Occipital lobe (tissue), 1 donor: ENCODE measurements at regions not wholly inside any gene's neighbourhood (a gene's known extent, or its start where the extent isn't known, plus 50 kb on each side); places are given as distances from the start of the nearest gene placed in this dataset.
"Not testable (repeated sequence)": the region's sequence is repeated elsewhere in the genome, so short reads cannot be mapped to it uniquely, and the experiment has no call there.

Experiments used
- DNase-seq: peaks from one replicate; lab custom pipeline; 2025; lab: John Stamatoyannopoulos, UW

DNA sequence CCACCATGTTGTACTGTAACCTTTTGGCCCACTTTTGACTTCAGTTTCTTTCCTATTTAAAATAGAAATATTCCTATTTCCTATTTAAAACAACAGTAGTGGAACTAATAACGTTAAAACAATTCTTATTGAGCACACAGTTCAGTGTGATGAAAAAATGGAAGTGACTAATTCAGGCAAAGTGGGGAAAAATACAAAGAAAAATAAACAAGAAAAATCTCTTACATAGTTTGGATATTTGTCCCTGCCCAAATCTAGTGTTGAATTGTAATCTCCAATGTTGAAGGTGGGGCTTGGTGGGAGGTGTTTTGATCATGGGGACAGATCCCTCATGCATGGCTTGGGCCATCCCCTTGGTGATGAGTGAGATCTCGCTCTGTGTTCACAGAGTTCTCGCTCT is 198.1 kb upstream of the CPHXL start:
- no peak for DNase-seq

DNA sequence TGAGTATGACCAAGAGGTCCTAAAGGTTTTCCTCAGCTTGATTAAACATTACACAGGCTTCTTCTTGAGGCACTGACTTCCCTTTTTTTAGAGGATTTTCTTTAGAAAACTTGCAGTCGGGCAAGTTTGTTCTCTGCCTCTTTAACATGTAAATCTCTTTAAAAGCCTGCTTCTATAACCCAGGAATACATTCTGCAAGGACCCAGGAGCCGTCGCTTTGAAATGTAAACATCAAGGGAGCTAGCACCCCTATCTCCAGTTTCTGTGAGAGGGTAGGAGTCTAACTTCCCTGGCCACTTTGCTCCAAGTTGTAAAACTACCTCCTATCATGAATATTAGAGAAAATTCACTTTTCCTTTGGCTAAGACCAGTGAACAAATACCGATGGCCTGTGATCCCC is 201.5 kb upstream of the CPHXL start:
- no peak for DNase-seq

DNA sequence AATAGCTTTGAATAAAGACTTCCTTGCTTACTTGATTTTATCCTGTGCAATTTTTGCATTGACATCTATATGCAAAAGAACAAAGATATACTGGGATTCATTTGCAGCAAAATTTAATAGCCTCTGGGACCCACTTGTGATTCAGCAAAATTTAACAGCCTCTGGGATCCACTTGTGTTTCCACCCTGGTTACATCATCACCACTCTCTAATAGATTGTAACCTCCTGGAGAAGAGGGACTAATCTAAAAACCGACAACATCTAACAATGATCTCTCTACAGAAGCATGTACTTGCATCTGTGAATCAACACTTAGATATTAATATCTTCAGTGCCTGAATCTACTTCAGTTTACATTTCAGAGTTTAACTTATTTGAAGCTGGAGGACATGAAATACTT is 202.0 kb upstream of the CPHXL start:
- DNase-seq: no peak

DNA sequence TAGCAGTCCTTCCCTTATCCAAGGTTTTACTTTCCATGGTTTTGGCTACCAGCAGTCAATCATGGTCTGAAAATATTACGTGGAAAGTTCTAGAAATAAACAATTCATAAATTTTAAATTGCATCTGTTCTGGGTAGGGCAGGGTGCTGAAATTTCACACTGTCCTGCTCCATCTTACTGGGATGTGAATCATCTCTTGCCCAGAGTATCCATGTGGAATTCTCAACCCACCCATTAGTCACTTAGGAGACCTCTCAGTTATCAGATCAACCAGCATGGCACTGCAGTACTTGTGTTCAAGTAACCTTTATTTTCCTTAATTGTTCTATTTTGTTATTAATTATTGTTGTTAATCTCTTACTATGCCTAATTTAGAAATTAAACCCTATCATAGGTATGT is 202.8 kb upstream of the CPHXL start:
- DNase-seq: no peak

DNA sequence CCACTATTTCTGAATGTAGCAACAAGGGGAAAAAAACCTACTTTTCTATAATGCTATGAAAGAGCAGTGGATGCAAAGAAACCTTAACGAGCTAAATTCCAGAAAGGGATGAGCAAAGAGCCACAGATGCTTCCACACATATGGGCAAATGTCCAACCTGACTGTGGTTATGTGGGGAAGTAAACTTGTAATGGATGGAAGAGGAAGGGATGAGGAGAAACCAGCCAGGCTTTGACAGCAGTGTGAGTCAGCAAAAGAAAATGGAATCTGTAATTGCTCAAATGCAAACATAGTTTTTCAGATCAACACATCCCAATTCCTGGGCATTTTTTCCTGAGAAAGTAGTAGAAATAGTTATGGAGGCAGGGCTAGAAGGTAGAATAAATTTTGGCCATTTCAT is 204.8 kb upstream of the CPHXL start:
- DNase-seq: no peak

DNA sequence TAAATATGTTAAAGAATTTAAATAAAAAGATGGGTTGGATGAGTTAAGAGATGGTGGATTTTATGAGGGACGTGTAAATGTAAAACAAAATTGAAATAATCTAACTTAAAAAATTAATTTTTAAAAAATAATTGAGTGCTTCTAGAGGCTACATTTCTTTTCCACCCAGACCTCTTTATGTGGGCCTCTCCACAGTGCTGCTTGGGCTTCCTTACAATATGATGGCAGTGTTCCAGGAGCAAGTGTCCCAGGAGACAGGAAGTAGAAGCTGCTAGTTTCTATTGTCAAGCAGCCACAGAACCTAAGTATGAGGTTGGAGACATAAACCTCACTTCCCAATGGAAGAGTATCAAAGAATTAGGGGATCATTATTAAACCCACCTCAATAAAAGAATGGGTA is 205.7 kb upstream of the CPHXL start:
- no peak for DNase-seq

DNA sequence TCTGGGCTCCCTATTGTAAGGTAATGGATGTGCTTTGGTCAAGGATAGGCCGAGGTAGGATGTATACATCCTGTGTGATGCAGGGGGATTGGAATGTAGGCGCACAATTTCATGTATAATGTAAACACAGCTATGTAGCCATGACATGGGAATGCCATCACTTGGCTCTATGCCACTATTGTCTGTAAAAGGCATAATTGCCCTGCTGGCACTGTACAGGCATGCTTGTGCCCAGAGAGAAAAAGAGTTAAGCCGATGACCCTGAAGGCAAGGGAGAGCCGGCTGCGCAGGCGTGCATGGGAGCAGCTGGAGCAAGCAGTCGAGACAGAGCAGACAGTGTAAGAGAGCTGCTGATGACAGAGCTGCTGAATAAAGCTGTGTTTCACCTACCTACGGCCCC is 212.5 kb upstream of the CPHXL start:
- no peak for DNase-seq

DNA sequence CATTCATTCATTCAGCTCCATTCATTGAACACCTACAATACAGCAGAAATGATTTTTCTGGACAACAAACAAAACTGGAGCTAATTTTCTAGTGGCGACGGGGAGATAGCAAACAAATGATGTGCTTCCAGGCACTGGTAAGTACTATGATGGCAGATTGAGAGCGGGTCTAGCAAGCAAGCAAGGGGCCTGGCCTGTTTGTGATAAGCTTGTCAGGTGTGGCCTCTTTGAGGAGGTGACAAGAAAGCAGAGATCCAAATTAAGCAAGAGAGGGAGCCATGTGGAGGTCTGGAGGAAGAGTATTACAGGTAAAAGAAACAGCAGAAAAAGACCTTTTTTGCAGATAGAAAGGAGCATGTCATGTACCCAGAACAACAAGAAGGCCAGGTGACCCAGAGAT is 216.1 kb upstream of the CPHXL start:
- DNase-seq: no peak

DNA sequence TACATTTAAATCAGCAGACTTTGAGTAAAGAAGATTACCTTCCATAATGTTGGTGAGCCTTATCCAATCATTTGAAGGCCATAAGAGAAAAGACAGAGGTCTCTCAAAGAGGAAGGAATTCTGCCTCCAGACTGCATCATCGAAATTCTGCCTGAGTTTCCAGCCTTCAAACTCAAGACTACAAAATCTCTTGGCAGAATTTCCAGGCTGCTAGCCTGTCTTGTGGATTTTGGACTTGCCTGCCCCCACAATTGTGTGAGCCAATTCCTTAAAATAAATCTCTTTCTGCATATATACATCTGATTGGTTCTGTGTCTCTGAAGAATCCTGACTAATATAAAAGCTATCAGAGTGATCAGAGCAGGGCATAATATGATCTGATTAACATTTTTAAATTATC is 216.6 kb upstream of the CPHXL start:
- DNase-seq: no peak

DNA sequence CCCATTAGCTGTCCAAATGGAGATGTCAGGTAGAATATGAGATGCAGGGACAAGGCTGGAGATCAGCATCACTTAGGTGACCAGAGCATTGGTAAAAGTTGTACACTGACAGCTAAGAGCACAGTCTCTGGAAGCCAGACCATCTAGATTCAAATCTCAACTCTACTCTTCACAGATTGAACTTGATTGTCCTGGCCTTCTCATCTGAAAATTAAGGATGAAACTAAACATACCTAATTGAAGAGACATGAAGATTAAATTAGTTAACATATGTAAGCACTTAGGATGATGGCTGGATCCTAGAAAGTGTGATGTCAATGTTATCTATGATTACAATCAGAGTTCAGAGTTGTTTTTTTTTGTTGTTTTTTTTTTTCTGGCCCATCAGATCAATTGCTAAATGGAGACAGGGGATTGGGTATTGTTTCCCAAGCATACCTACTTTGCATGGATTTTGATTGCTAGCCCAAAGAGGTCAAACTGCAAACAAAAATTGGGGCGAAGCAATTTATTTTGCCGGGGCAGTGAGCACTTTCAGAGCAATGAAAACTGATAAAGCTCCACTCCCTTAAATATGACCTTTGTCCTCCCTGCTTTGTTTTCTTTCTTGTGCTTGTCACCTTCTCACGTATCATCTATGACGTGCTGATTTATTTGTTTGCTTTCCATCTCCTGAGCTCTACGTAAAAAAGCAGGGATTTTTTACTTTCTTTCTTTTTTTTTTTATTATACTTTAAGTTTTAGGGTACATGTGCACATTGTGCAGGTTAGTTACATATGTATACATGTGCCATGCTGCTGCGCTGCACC is 217.6 kb upstream of the CPHXL start:
- no peak for DNase-seq

DNA sequence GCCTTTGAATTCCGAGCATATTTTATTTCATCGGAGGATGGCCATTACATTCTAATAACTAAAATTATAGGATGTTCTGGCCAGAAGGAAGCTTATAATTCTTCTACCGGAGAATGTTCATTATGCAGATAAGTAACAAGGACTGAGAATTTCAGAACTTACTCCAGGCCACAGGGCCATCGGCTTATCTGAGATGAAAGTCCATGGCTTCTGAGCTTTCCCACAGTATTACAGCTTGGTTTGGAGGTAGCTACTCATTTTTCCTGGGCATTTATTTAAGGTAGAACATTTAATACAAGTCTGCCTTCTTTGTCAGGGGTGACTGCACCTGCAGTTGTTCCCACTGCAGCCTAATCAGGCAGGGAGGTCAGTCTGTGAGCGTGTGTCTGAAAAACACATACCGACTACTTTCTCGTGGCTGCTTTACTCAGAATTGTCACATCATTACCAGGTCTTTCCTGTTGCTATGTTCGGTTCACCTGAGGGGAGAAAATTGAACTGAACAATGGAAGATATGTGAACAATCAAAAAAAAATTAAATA is 219.7 kb upstream of the CPHXL start:
- DNase-seq: no peak

DNA sequence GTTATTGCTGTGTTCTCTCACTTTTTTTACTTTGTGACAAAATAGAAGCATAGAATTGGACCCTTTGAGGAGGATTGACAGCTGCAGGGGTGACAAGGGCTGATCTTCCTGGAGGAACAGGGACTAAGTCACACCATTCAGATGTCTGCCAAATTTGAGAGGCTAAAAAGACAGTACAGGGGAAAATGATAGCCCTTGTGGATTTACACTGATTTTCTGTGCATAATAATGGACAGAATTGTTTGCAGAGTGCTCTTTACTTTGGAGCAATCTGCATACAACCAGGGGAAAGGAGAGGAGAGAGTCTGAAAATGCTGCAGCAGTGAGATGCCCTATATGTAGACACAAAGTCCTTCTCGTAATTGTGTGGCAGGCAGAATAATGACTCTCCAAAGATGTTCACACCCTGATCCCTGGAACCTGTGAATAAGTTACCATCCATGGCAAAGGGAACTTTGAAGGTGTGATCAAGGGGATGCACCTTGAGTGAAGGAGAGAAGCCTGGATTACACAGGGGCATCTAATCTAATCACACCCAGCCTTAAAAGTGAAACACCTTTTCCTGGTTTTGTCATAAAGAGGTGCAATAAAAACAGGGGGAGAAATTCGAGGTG is 221.4 kb upstream of the CPHXL start:
- no peak for DNase-seq

DNA sequence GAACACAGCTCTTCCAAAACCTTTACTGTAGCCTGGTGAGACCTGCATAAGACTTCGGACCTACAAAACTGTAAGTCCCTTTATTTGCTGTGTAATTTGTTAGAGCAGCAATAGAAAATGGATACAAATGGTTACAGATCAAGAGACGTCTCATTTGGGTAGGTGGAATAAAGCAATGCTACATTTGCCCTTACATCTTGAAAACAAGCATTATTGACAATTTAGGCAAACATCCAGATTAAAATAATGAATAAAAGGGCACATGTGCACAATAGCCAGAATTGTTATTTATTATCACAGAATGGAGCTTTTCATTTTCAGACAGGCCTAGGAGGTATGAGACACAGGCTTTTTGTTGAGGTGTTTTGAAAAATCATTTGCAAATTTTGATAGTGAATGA is 222.2 kb upstream of the CPHXL start:
- DNase-seq: no peak

DNA sequence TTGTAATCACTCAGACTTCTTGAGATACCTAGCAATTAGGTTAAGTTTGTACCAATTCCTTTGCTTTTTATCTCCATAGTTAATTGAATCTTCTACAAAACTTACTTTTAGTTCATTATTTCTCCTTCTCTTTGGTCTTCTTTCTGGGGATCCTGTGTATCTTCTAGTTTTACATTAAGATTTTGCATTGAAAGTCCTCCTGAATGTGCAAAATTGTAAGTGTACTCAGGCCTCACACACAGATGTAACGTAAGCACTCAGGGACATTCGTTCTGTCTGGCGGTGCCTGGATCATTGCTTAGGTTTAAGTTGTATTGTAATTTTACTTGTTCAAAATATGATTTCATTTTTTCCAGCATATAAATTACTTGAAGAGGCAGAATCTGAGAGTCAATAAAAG is 222.6 kb upstream of the CPHXL start:
- no peak for DNase-seq

DNA sequence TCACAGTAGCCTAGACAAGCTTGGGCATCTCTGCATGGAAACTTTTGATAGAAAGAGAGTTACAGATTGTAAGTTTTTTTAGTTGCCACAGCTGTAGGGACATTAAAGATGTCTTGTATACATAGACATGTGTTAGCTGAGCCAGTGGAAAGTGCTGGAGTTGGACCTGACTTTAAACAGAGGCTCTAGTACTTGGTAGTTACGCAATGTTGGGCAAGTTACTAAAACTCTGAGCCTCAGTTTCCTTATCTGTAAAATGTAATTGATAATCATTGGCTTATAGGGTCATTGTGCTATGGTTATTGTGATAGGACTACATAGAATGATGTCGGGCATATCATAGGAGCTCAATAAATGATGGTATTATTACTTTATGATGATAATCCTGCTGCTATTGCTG is 225.8 kb upstream of the CPHXL start:
- no peak for DNase-seq

DNA sequence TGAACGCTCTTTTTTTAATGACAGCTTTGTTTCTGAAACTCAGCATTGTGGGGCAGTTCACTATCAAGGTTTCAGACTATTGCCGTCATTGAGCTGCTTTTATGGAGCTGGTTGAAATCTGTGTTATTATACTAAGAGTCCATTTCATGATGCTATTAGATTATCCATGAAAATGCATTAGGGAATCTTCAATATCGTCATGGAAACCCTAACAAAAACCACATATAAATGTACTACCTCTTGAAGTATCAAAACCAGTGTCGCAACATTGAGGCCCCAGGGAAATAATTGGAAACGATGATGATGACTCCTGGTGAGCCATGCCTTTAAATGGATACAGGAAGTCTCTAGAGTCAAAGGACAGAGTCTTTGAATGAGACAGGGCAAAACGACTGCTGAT is 231.6 kb upstream of the CPHXL start:
- no peak for DNase-seq

DNA sequence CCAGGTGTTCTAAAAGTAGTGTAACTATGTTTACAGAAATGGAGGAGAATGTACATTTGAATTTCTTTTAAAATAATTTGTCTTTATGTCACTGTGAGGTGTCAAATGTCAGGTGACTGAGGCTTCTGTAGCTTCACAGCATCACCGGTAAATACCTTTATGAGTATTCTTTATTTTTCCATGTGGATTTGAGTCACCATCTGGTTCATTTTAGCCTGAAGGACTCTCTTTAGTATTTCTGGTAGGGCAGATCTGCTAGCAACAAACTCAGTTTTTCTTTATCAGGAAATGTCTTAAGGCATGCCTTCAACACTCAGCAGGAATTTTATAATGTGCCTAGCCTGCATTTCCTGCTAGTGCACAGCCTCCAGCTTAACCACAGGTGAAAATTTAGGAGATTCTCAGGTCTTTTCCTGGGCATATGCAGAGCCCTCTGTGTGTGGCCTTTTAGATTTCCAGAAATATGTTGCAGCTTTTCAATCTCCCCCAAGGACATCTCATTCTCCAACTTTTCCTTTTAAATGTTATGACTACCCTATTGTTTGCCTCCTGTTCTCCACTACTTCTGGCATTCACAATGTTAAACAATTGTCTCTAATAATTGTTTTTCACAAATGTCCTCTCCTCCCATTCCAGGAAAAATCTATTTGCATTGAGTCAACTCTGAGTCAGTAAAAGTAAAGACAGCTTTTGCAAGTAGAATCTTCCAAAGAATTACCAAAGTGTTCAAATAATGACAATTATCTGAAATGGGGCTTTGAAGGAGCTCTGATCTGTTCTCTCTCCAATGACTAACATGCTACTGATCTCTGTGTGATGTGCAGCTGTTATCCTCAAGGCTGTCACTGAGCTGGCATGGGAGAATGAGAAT is 239.4 kb upstream of the CPHXL start:
- no peak for DNase-seq

DNA sequence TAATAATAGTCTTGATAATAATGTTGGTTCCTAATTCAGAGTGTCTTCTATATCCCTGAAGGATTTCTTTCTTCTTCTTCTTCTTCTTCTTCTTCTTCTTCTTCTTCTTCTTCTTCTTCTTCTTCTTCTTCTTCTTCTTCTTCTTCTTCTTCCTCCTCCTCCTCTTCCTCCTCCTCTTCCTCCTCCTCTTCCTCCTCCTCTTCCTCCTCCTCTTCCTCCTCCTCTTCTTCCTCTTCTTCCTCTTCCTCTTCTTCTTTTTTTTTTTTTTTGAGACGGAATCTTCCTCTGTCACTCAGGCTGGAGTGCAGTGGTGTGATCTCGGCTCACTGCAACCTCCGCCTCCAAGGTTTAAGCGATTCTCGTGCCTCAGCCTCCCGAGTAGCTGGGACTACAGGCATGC is 242.8 kb upstream of the CPHXL start:
- not testable (repeated sequence) for DNase-seq

DNA sequence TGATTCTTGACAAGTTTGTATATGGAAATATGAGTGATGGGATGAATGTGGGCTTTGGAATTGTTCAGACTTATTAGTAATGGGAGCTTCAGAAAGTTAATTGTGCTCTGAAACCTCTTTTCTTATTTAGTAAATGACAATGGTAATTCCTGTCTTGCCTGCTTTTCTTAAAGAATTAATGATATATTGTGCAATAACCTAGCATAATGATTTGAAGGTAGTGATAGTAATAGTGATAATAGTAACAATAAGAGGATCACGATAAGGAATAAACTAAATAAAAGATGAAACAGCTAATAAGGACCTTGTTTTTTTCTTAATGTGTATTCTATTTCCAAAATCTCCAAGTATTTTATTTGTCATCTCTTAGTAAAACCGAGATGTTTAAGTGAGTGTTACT is 245.0 kb upstream of the CPHXL start:
- no peak for DNase-seq

DNA sequence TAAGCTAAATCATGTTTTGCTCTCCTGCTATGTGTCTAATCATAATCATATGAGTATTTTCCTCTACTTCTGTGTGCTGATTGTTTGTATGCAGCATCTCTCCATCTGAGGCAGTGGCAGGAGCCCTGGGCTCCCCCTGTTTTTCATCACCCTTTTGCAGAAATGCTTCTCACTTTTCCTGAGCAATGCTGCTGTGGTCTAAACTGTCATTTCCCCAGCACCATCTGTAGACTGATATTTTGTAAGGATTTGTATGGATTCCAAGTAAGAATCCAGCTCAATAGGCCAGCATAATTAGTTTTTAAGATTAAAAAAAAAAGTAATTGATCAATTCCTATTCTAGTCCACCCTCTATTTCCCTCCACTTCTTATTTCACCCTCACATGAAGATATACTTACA is 257.0 kb upstream of the CPHXL start:
- no peak for DNase-seq

DNA sequence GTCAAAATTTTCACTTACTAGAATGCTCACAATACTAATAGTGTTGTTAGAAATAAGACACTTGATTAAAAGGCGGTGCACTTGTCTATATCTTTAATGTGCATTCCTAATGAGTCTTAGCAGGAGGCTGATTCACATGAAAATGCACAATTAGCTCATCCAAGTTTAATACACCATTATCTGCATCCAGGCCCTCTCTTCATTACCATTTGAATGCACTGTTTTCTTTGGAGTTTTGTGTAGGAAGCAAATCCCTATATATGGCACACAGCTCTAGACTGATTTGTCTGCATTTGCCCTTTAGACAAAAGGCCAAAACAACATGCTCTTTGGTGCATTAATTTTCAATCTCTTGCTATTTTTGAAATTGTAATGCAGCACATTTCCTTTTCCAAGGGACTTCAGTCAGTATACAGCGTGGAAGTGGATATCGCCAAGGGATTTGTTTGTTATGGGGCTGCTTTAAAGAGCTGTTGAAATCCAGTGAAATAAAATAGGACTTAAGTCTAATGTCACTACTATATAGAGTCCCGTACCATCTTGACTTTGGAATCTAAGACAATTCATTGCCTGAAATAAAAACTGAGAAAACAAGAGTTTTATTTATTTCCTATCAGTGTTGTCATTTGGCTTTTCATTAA is 257.6 kb upstream of the CPHXL start:
- no peak for DNase-seq

DNA sequence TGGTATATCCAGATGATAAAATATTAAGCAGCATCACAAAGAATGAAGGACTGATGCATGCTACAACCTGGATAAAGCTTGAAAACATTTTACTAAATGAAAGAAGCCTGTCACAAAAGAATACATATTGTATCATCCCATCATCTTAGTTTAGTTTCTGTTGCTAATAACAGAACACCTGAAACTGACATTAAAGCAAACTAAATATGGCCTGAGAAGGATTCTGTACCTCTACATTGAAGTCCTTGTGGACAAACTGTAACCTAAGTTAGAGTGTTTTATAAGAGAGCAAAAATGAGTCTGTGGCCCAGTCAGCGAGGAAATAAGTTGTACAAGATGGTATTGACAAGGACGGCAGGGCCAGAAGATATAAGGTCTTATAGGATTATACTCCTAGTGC is 261.0 kb upstream of the CPHXL start:
- no peak for DNase-seq
